H7 (cell line): ENCODE measurements at regions not wholly inside any gene's neighbourhood (a gene's known extent, or its start where the extent isn't known, plus 50 kb on each side); places are given as distances from the start of the nearest gene placed in this dataset.

ENCODE experiments used
- DNase-seq: peaks from one replicate; pipeline ENCODE4 v3.0.0; 2012
- H3K27me3 ChIP-seq: 2 replicates; pipeline ENCODE4 v1.6.0; 2011; ENCODE audit warnings: mild to moderate bottlenecking, low read length; ENCODE audit not compliant: control insufficient read depth, insufficient read depth
- H3K36me3 ChIP-seq: replicated peaks from 2 replicates; pipeline ENCODE4 v1.5.1; 2011; ENCODE audit warnings: low read length; ENCODE audit not compliant: control insufficient read depth, insufficient read depth
- H3K4me3 ChIP-seq: 2 replicates; pipeline ENCODE4 v1.5.1; 2011; ENCODE audit warnings: low read depth, mild to moderate bottlenecking, control low read depth, low read length, moderate library complexity; ENCODE audit not compliant: insufficient read depth

DNA sequence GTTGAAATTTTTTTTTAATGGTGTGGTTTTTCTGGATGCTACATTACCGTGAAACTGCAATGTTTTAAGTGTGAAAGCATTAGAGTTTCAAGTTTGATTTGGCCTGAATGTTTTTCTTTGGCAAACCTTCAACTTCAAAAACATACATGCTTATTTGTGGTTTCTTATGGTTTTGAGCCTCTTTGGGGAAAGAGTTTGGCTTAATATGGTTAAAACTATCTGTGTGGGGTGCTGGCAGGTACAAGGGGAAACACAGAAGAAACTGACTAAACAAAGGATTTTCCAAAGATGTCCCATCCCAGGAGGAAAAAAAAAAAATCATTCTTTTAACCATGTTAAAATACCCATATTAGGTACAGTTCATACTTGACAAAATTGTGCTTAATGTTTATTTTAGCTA lies 121.1 kb downstream of the HGF start:
- H3K27me3 ChIP-seq = no peaks in the 10 kb centered on the region
- no peaks in the 10 kb centered on the region for H3K36me3 ChIP-seq
- no peak for DNase-seq
- H3K4me3 ChIP-seq = no peak overlapping the region

DNA sequence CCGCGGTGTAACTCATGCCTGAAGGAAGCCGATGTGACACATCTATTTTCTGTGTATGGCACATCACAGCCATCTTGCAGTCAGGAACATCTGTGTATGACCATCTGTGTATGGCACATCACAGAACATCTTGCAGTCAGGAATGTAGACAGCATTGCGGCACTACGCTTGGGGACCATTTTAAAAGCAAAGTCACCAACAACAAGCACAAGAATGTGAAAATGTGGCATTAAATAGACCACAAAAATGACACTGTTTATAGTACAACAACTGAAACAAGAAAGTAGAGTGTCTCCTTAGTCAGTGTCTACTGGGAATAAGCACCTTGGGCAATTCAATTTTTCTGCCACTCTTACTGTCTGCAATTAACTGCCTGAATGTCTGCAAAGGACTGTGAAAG lies 124.4 kb downstream of the HGF start:
- no peak for DNase-seq
- Histone ChIP-seq H3K36me3 (no peaks in the 10 kb centered on the region), H3K4me3 (no peak overlapping the region), H3K27me3 (no peaks in the 10 kb centered on the region)

DNA sequence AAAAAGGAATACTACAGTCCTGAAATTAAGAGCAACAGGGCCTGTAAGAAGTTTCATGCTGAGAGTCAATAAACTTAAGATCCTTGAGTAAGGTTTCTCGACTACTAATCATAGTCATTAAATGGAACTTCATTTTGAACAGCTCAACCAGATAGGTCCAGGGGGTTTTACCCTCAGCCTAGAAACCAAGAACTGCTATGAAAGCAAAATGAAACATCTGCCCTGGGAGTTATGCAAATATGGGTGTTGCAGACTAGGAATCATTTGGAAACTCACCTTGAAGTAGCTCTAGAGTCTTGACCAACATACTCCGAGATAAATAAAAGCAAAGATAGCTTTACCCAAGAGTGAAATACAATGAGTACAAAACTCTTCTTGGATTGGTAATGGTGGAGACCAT lies 128.0 kb downstream of the HGF start:
- no peak overlapping the region for H3K4me3 ChIP-seq
- DNase-seq = no peak
- H3K36me3 ChIP-seq = no peaks in the 10 kb centered on the region
- no peaks in the 10 kb centered on the region for H3K27me3 ChIP-seq

DNA sequence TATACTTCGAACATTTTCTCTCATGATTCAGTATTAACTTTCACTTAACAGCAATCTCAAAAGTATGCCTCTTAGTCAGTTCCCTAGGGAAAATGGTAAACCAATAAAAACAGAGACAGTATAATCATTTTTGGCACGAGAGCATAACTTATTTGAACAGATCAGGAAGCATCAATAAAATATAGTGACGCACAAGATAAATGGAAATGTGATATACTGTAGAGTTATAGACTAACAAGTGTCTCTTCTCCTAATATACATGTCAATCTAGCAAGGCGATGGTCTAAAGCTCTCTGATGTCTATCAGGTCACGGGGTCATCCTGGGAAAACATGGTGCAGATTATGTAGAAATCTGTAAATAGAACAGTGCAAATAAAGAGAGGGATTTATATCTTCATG lies 131.6 kb downstream of the HGF start:
- no peaks in the 10 kb centered on the region for H3K36me3 ChIP-seq
- no peak overlapping the region for H3K4me3 ChIP-seq
- DNase-seq = no peak
- H3K27me3 ChIP-seq = no peaks in the 10 kb centered on the region

DNA sequence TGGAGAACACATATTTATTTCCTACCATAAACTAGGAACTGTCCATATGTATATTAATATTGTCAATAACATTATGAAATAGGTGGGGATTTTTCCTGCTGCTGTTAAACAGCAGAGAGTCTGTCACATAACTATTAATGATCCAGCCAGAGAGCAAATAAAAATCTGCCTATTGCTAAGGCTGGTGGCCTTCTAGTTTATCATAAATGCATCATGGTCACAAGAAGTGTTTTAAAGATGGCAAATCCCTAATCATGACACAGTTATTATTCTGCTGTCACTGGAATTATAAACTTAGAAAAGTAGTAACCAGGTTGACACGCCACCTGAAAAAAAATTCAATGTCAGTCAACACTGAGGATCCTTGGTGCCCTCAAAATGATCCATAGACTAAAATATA lies 132.3 kb downstream of the HGF start:
- DNase-seq = no peak
- Histone ChIP-seq H3K4me3 (no peak overlapping the region), H3K36me3 (no peaks in the 10 kb centered on the region), H3K27me3 (no peaks in the 10 kb centered on the region)

DNA sequence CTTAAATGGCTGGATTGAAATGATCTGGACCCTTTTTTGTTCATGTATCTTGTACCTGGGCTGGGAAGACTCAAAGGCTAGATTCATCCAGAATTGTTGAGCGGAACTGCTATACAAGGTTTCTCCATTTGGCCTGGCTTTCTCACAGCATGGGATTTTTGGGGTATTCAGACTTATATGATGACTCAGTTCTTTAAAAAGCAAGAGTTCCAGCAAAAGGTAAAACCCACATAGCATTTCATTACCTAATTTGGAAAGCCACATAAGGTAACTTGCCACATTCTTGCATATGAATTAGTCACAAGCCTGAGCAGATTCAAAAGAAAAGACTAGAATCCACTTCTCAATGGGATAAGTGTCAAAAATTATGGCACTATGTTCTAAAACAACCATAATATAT lies 137.4 kb downstream of the HGF start:
- no peaks in the 10 kb centered on the region for H3K27me3 ChIP-seq
- no peak overlapping the region for H3K4me3 ChIP-seq
- H3K36me3 ChIP-seq = no peaks in the 10 kb centered on the region
- DNase-seq = no peak

DNA sequence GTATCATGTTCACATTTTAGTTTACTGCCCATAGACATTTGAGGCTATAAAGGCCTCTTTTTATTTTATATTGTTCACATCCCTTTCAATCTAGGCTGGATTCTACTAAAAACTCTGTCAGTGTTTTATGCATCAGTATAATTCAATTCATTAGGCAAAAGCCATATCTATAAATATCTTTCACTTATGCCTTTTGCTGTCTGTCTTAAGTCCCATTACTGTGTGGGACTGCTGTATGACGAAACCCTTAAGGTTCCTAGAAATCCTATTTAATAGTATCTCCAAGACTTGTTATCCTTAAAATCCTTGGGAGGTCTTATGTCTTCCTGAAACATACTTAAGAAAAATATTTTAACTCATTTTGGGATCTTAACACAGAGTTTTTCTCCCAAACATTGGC lies 139.2 kb downstream of the HGF start:
- Histone ChIP-seq H3K27me3 (no peaks in the 10 kb centered on the region), H3K36me3 (no peaks in the 10 kb centered on the region), H3K4me3 (no peak overlapping the region)
- no peak for DNase-seq

DNA sequence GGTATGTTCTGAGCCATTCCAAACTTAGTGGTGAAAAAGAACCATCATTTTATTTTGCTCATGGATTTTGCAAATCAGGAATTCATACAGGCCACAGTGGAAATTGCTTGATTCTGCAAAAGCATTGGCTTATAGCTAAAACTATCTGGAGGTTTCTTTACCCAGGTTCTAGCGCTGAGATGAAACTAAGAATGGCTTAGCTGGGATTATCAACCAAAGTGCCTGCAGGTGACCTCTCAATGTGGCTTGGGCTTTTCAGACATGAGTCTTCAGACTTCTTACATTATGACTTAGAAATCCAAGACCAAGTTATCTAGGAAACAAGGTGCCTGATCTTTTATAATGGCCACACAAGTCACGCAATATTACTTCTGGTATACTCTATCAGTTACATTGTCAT lies 140.1 kb downstream of the HGF start:
- Histone ChIP-seq H3K4me3 (no peak overlapping the region), H3K27me3 (no peaks in the 10 kb centered on the region), H3K36me3 (no peaks in the 10 kb centered on the region)
- DNase-seq = no peak

DNA sequence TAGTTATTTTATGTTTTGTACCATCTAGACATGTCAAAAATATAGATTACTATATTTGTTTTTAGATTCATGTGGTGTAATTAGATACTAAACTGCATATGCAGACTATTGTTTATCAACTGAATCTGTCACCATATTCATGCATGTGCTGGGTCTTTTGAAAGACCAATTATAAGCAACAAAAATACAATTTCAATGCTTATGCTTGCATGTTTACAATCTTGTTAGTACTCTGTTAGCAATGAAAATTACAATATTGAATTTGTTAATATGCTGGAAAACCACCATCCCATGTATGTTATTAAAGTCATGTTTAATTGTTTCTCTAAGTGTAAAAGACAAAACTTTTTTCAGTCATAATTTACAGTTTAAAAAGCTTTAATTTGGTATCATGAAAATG lies 140.9 kb downstream of the HGF start:
- DNase-seq = no peak
- Histone ChIP-seq H3K27me3 (no peaks in the 10 kb centered on the region), H3K36me3 (no peaks in the 10 kb centered on the region)

DNA sequence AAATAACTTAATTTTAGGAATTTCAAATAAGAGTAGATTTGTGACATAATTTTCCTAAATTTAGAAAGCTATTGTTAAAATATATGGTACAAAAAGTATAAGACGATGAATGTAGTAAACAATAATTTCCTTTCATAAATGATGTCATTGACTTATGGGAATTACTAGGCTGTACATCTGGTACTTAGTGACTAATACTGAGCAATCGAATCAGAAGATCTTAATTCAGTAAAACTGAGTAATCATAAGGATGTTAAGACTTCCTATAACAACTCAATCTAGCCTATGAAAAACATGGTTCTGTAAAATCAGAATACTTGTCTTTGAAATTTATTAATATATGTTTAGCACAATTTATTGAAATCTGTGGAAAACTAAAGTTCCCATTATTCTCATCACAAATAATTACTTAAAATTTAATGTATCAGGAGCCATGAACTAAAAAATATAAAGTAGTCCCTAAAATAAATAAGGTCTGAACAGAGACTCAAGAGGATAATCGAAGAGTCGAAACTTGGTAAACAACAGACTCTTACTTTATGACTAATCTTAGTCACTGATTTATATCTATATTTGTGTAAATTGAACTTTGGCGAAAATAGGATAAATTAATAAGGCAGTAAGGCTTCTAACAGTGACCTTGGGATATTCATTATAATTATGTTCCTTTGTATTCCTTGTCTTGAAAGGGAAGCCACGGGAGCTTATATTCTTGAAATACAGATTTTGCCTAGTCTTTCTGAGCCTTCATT lies 142.1 kb downstream of the HGF start:
- no peaks in the 10 kb centered on the region for H3K36me3 ChIP-seq
- H3K4me3 ChIP-seq = no peak overlapping the region
- DNase-seq = no peak
- H3K27me3 ChIP-seq = no peaks in the 10 kb centered on the region

More for the DNA sequence above, 140.9 kb downstream of the HGF start:
- H3K4me3 ChIP-seq = no peak overlapping the region

DNA sequence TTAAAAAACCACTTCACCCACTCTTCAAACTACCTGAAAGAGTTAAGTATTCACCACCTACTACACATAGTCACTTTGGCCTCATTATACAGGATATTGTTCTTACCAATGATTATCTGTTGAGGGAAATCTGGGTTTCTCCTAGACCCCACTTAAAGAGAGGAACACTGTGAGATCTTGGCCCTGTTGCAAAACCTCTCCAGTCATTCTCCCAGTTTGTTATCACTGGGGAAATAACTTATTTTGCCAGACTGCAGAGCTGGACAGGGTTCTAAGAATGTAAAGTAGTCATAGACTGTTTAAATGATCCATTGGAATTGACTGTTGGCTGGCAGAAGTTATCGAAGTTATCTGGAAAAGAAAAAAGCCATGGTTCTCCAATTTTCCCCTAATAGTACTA lies 143.8 kb downstream of the HGF start:
- no peaks in the 10 kb centered on the region for H3K27me3 ChIP-seq
- no peak for DNase-seq
- no peaks in the 10 kb centered on the region for H3K36me3 ChIP-seq
- no peak overlapping the region for H3K4me3 ChIP-seq

DNA sequence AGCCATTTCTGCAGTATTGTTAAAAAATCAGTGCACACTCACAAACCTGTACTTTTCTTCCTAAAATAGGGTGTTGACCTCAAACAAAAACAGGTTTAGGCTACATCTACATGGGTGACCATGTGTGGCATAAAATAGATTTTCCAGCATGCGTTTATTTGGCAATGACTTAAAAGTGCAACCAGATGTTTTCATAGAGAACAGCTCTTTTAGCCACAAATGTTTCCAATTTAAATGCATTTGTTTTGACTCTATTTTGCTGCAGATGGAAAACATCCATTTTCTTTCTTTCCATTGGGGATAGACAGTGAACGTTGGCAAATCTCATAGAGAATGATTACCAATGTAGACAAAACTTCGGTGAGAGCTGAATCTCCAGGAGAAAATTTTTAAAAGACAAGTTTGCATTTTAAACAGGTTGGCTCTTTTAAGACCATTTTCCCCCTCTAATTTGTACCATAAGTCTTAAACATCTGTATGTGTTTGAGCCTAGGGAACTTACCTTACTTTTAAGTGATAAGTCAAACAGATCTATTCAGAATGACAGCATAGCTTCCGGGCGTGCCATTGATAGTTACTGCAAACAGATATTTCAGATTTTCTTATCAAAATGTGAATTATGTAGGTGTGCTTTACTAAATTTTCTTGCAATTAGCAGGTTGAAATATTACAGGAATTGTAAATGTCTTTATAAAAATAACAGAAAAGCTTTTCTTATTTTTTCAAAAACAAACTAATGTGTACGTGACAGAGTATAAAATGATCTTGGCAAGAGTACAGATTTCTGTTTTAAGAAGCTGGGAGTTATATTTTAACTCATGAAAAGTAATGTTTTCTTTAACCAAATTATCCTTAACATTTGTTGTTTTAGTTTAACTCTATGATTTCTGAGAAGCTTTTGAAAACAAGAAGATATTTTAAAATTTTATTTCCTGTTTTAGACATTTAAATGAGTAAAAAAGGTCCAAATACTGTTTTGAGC lies 144.9 kb downstream of the HGF start:
- DNase-seq = no peak
- Histone ChIP-seq H3K36me3 (no peaks in the 10 kb centered on the region), H3K27me3 (no peaks in the 10 kb centered on the region), H3K4me3 (no peak overlapping the region)

DNA sequence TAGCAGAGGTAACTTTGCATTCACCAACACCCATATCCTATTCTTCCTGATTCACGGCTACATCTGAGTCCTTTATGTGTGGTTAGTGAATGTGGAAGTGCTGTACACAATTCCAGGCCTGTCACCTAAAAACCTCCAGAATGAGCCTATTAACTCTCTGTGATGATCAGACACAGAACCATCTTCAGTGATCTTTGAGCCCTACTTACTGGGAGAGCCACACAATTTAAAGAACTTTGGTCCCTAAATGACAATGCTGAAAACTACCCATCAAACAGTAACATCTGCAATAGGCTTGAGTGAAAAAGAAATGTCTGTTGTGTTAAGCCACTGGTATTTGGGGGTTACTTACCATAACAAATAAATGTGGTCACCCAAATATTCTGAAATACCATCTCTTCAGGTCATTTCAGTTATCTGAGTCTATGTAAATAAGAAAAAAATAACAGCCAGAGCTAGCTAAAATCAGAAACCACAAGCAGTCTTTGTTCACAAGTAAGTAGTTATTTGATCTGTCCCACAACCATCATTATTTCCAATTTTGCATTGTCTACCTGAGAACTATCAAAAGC lies 145.7 kb downstream of the HGF start:
- H3K36me3 ChIP-seq = no peaks in the 10 kb centered on the region
- no peak for DNase-seq
- no peak overlapping the region for H3K4me3 ChIP-seq

DNA sequence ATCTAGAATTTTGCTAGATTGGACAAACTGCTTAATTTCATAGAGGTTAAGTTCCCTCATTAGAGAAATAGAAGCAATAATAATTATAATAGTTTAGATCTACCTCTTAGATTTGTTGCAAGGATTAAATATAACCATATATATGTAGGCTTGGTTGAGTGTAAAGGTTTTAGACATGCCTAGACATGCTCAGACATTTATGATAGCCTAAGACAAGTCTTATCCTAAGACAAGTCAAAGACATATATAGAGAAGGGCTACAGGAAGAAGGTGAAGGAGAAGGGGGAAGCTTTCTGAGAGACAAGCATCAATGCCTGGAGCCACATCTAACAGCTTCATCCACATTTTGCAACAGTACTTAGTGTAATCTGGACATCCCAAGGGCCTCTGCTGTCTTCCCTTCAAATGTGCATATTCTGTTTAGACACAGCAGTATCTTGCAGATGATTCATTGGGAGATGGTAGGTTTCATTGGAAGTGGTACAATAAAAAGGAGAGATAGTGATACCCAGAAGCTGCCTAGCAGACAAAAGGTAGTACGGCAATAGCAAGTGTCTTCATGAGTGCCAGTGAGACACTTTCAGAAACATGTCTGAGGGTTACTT lies 146.5 kb downstream of the HGF start:
- Histone ChIP-seq H3K4me3 (no peak overlapping the region), H3K27me3 (no peaks in the 10 kb centered on the region), H3K36me3 (no peaks in the 10 kb centered on the region)
- no peak for DNase-seq

More for the DNA sequence above, 145.7 kb downstream of the HGF start:
- H3K27me3 ChIP-seq = no peaks in the 10 kb centered on the region
